Esophagus squamous epithelium (tissue), 4 donors: ENCODE measurements at regions not wholly inside any gene's neighbourhood (a gene's known extent, or its start where the extent isn't known, plus 50 kb on each side); places are given as distances from the start of the nearest gene placed in this dataset.

Source experiments
- POLR2A ChIP-seq, 4 donors: fragments of 450-650 bp; IDR thresholded peaks; one replicate each; pipeline ENCODE4 v1.6.1; 2017; ENCODE audit warnings: antibody characterized with exemption in 4 of 4, mild to moderate bottlenecking in 4 of 4, moderate library complexity in 3 of 4
- TF ChIP-seq, protein P1 (sequence below), 6 experiments: fragments of 450-650 bp in 4 of 6; fragments of 200-600 bp in 2 of 6; sonication (generic) in 2 of 6; IDR thresholded peaks; one replicate each; pipeline ENCODE4 v1.5.1; 2016 to 2019; ENCODE audit warnings: antibody characterized with exemption in 6 of 6, mild to moderate bottlenecking in 4 of 6, moderate library complexity in 4 of 6

DNA sequence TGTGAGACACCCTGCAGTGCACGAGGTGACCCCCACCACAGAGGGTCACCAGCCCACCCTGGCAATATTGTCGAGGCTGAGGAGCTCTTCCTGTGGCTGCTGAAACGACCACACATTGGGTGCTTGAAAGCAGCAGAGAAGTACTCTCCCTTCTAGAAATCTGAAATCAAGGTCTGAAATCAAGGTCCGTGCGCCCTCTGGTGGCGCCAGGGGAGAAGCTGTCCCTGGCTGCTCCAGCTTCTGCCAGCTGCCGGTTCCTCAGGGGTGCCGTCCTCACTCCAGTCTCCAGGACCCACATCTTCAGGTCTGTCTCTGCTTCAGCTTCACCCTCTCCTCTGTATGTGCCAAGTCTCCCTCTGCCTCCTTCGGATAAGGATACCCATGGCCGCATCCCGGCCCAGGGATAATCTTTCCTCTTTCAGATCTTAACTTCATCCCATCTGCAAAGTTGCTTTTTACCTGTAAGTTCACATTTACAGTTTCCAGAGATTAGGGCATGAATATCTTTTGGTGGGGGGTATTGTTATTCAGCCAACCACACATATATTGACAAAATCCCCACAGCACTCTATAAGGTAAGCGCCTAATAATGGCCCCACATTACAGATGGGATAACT, 108.3 kb upstream of the PHACTR3 start:
- TF ChIP-seq, protein P1, sequence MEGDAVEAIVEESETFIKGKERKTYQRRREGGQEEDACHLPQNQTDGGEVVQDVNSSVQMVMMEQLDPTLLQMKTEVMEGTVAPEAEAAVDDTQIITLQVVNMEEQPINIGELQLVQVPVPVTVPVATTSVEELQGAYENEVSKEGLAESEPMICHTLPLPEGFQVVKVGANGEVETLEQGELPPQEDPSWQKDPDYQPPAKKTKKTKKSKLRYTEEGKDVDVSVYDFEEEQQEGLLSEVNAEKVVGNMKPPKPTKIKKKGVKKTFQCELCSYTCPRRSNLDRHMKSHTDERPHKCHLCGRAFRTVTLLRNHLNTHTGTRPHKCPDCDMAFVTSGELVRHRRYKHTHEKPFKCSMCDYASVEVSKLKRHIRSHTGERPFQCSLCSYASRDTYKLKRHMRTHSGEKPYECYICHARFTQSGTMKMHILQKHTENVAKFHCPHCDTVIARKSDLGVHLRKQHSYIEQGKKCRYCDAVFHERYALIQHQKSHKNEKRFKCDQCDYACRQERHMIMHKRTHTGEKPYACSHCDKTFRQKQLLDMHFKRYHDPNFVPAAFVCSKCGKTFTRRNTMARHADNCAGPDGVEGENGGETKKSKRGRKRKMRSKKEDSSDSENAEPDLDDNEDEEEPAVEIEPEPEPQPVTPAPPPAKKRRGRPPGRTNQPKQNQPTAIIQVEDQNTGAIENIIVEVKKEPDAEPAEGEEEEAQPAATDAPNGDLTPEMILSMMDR (IDR thresholded peaks at IDR 0.05): peak; percentile 53 to 84 (median 72)
- TF ChIP-seq POLR2A (IDR thresholded peaks at IDR 0.05): no peak
